Skin epidermis (tissue), 12 donors: ENCODE measurements at regions not wholly inside any gene's neighbourhood (a gene's known extent, or its start where the extent isn't known, plus 50 kb on each side); places are given as distances from the start of the nearest gene placed in this dataset.

ENCODE experiments used
- H3K27ac ChIP-seq, 21 experiments: fragments of 200-600 bp; sonication (generic) in 11 of 21; one replicate each; pipeline ENCODE4 v1.5.0; 2020; ENCODE audit warnings: mild to moderate bottlenecking in 3 of 21, inconsistent platforms in 2 of 21, moderate library complexity in 2 of 21
- H3K4me3 ChIP-seq, 7 experiments: fragments of 200-600 bp; sonication (generic) in 2 of 7; one replicate each; pipeline ENCODE4 v1.5.0; 2020; ENCODE audit warnings: inconsistent platforms in 2 of 7, mild to moderate bottlenecking in 2 of 7, moderate library complexity in 1 of 7

- no peak overlapping the region for H3K27ac ChIP-seq
These were observed 413.1 kb upstream of the PODXL start for GRCh38 chr7:131969560-131969959.

GRCh38 chr7:131967216-131967730 lies 410.8 kb upstream of the PODXL start:
- Histone ChIP-seq H3K4me3 (no peak overlapping the region), H3K27ac (no peak overlapping the region)

More at GRCh38 chr7:131969560-131969959, 413.1 kb upstream of the PODXL start:
- no peak overlapping the region for H3K4me3 ChIP-seq

GRCh38 chr7:131964203-131964602 lies 407.8 kb upstream of the PODXL start:
- Histone ChIP-seq H3K27ac (no peak overlapping the region), H3K4me3 (no peak overlapping the region)

- Histone ChIP-seq H3K4me3 (no peak overlapping the region), H3K27ac (no peak overlapping the region)
These were observed 404.7 kb upstream of the PODXL start for GRCh38 chr7:131961054-131961680.

- no peak overlapping the region for H3K27ac ChIP-seq
- H3K4me3 ChIP-seq: no peak overlapping the region
These were observed 402.8 kb upstream of the PODXL start for GRCh38 chr7:131959106-131959812.

GRCh38 chr7:131957338-131958020 lies 401.1 kb upstream of the PODXL start:
- Histone ChIP-seq H3K4me3 (no peak overlapping the region), H3K27ac (no peak overlapping the region)

GRCh38 chr7:131956864-131957263 lies 400.4 kb upstream of the PODXL start:
- Histone ChIP-seq H3K4me3 (no peak overlapping the region), H3K27ac (no peak overlapping the region)

- no peak overlapping the region for H3K4me3 ChIP-seq
These were observed 399.3 kb upstream of the PODXL start for GRCh38 chr7:131955679-131956078.

GRCh38 chr7:131953184-131953583 lies 396.8 kb upstream of the PODXL start:
- H3K27ac ChIP-seq: no peak overlapping the region
- no peak overlapping the region for H3K4me3 ChIP-seq

More at GRCh38 chr7:131955679-131956078, 399.3 kb upstream of the PODXL start:
- H3K27ac ChIP-seq: no peak overlapping the region

GRCh38 chr7:131952365-131952764 lies 395.9 kb upstream of the PODXL start:
- H3K27ac ChIP-seq: no peak overlapping the region

GRCh38 chr7:131950758-131951157 lies 394.3 kb upstream of the PODXL start:
- no peak overlapping the region for H3K4me3 ChIP-seq
- no peak overlapping the region for H3K27ac ChIP-seq

More at GRCh38 chr7:131952365-131952764, 395.9 kb upstream of the PODXL start:
- no peak overlapping the region for H3K4me3 ChIP-seq

GRCh38 chr7:131949659-131950058 lies 393.2 kb upstream of the PODXL start:
- no peak overlapping the region for H3K4me3 ChIP-seq
- H3K27ac ChIP-seq: no peak overlapping the region

GRCh38 chr7:131948434-131949053 lies 392.1 kb upstream of the PODXL start:
- Histone ChIP-seq H3K4me3 (no peak overlapping the region), H3K27ac (no peak overlapping the region)

- H3K27ac ChIP-seq: no peak overlapping the region
- H3K4me3 ChIP-seq: no peak overlapping the region
These were observed 391.2 kb upstream of the PODXL start for GRCh38 chr7:131947661-131948060.

GRCh38 chr7:131945957-131946544 lies 389.6 kb upstream of the PODXL start:
- Histone ChIP-seq H3K4me3 (no peak overlapping the region), H3K27ac (no peak overlapping the region)

GRCh38 chr7:131945313-131945911 lies 389.0 kb upstream of the PODXL start:
- H3K27ac ChIP-seq: no peak overlapping the region
- no peak overlapping the region for H3K4me3 ChIP-seq

GRCh38 chr7:131944556-131945069 lies 388.2 kb upstream of the PODXL start:
- Histone ChIP-seq H3K27ac (no peak overlapping the region), H3K4me3 (no peak overlapping the region)

GRCh38 chr7:131943646-131944045 lies 387.2 kb upstream of the PODXL start:
- Histone ChIP-seq H3K4me3 (no peak overlapping the region), H3K27ac (no peak overlapping the region)

- Histone ChIP-seq H3K4me3 (no peak overlapping the region), H3K27ac (no peak overlapping the region)
These were observed 386.8 kb upstream of the PODXL start for GRCh38 chr7:131943211-131943610.
